Keratinocyte (primary cell): ENCODE measurements at regions not wholly inside any gene's neighbourhood (a gene's known extent, or its start where the extent isn't known, plus 50 kb on each side); places are given as distances from the start of the nearest gene placed in this dataset.

Source experiments
- DNase-seq: peaks from one replicate; pipeline ENCODE4 v3.0.0-alpha.2; 2011; ENCODE audit warnings: low read depth, missing footprints, low spot score
- FAIRE-seq: peaks from 2 replicates; lab custom pipeline; 2011; peaks lifted over from hg19 to GRCh38; lab: Jason Lieb, UNC
- H2AFZ ChIP-seq: 2 replicates; pipeline ENCODE4 v1.6.0; 2012; ENCODE audit warnings: low read length, control low read depth, inconsistent platforms; ENCODE audit not compliant: control insufficient read depth
- H3K27ac ChIP-seq: 2 replicates; pipeline ENCODE4 v1.5.1; 2011; ENCODE audit warnings: low read length; ENCODE audit not compliant: control insufficient read depth, insufficient read depth
- H3K27me3 ChIP-seq: 3 replicates; pipeline ENCODE4 v1.6.0; 2011; ENCODE audit warnings: low read length; ENCODE audit not compliant: control insufficient read depth, insufficient read depth; ENCODE audit errors: extremely low read depth
- H3K36me3 ChIP-seq, 2 experiments: 2 replicates in 1 of 2; 3 replicates in 1 of 2; pipeline ENCODE4 v1.5.1; 2011; ENCODE audit warnings: low read length in 2 of 2, mild to moderate bottlenecking in 1 of 2; ENCODE audit not compliant: control insufficient read depth in 2 of 2, insufficient read depth in 2 of 2; ENCODE audit errors: extremely low read depth in 1 of 2
- H3K4me1 ChIP-seq: 3 replicates; pipeline ENCODE4 v1.5.1; 2011; ENCODE audit warnings: low read length; ENCODE audit not compliant: control insufficient read depth, insufficient read depth; ENCODE audit errors: extremely low read depth
- H3K4me2 ChIP-seq: 3 replicates; pipeline ENCODE4 v1.6.0; 2011; ENCODE audit warnings: low read depth, low read length; ENCODE audit not compliant: control insufficient read depth, insufficient read depth; ENCODE audit errors: extremely low read depth
- H3K4me3 ChIP-seq, 3 experiments: fragments of 200-600 bp in 1 of 3; sonication (generic) in 1 of 3; 2 replicates in 2 of 3; 3 replicates in 1 of 3; pipeline ENCODE4 v1.5.1; 2011 to 2016; ENCODE audit warnings: low read length in 3 of 3, mild to moderate bottlenecking in 3 of 3, control low read depth in 2 of 3, inconsistent platforms in 1 of 3, low read depth in 1 of 3, mixed read lengths in 1 of 3, mixed run types in 1 of 3, moderate library complexity in 1 of 3; ENCODE audit not compliant: control insufficient read depth in 2 of 3, insufficient read depth in 2 of 3; ENCODE audit errors: extremely low read depth in 1 of 3
- H3K79me2 ChIP-seq: 2 replicates; pipeline ENCODE4 v1.6.0; 2012; ENCODE audit warnings: low read length; ENCODE audit not compliant: control insufficient read depth, insufficient read depth
- H3K9ac ChIP-seq: 3 replicates; pipeline ENCODE4 v1.6.0; 2011; ENCODE audit warnings: low read length; ENCODE audit not compliant: control insufficient read depth, insufficient read depth; ENCODE audit errors: extremely low read depth
- H3K9me1 ChIP-seq: 3 replicates; pipeline ENCODE4 v1.6.0; 2011; ENCODE audit warnings: low read length; ENCODE audit not compliant: control insufficient read depth, insufficient read depth; ENCODE audit errors: extremely low read depth
- H3K9me3 ChIP-seq: 2 replicates; pipeline ENCODE4 v1.5.1; 2012; ENCODE audit warnings: low read depth, low read length; ENCODE audit not compliant: control insufficient read depth
- H4K20me1 ChIP-seq: 3 replicates; pipeline ENCODE4 v1.6.0; 2011; ENCODE audit warnings: low read length; ENCODE audit not compliant: control insufficient read depth, insufficient read depth; ENCODE audit errors: extremely low read depth
- CTCF ChIP-seq, 3 experiments: IDR thresholded peaks in 1 of 3; conservative IDR thresholded peaks in 1 of 3; optimal IDR thresholded peaks in 1 of 3; 2 replicates in 2 of 3; 3 replicates in 1 of 3; pipeline versions ENCODE3 to v1.5.1; 2011; ENCODE audit warnings: low read length in 3 of 3, mild to moderate bottlenecking in 3 of 3, moderate library complexity in 2 of 3, control low read depth in 1 of 3, inconsistent platforms in 1 of 3; ENCODE audit not compliant: insufficient read depth in 2 of 3; ENCODE audit errors: extremely low read depth in 1 of 3
- EZH2 ChIP-seq: IDR thresholded peaks from one replicate; pipeline ENCODE4 v1.6.1; 2012; ENCODE audit warnings: inconsistent platforms, mild to moderate bottlenecking, low read length, moderate library complexity
- dilution Hi-C: fragments of 300-500 bp; cut with MboI; formaldehyde crosslinking; loops from one replicate; pipeline ENCODE4 v1.7.0; 2020; ENCODE audit warnings: low sequenced_read_pairs; ENCODE audit not compliant: extremely low pct_ligation_motif_present

DNA sequence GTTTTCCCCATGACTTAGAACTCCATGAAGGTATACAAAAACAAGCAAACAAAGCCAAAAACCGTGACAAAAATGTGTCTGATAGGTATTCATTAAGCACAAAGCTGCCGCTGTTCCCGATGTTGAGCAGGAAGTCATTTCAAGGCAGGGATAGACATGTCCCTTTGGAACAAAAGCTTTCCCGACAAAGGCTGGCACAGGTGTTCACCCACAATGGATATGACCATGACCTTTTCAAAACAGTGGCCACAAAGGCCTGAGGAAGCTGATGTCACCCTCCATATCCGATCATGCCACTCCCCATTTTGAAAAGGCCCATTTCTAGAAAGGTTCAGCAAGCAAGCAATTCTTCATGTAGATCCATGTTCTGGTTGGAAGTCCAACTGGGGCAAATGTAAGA is 279.1 kb downstream of the BTG1 start:
- no peak for FAIRE-seq
- dilution Hi-C loops: no loop called here
- Histone ChIP-seq H3K4me3 (no peak overlapping the region), H3K9me3 (no peaks in the 10 kb centered on the region), H4K20me1 (no peaks in the 10 kb centered on the region), H3K36me3 (no peaks in the 10 kb centered on the region), H3K9me1 (no peaks in the 10 kb centered on the region), H3K4me2 (no peak overlapping the region), H3K27me3 (no peaks in the 10 kb centered on the region), H2AFZ (no peak overlapping the region), H3K9ac (no peak overlapping the region), H3K4me1 (peaks cover 5% of the 10 kb centered on the region), H3K27ac (no peak overlapping the region), H3K79me2 (no peaks in the 10 kb centered on the region)
- DNase-seq: no peak
- TF ChIP-seq EZH2 (no peak), CTCF (optimal IDR thresholded peaks at IDR 0.05 in 1 of 3, IDR thresholded peaks at IDR 0.05 in 1 of 3, conservative IDR thresholded peaks at IDR 0.05 in 1 of 3; ENCODE audit: extremely low read depth in 1 of 3, insufficient read depth in 2 of 3, low read length in 3 of 3) (no peak)

DNA sequence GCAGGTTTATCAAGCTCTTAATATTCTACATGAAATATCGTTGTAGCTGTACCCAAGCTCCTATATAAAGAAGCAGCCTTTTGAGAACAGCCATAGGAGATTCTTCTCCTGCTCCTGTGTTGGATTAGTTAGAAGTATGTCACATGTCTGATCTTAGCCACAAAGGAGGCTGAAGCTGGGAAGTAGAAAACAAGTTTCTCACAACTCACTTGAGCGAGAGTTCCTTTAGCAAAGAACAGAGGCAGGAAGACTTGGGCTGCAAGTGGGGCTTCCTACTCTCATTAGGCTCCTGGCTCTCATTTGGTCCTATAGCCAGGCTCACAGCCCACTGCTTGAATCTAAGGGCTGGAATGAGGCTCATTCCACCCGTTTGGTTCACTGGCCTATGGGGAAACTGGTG is 281.9 kb downstream of the BTG1 start:
- DNase-seq (no peak), FAIRE-seq (no peak)
- H3K79me2 ChIP-seq: no peaks in the 10 kb centered on the region
- H2AFZ ChIP-seq: no peak overlapping the region
- no peak overlapping the region for H3K27ac ChIP-seq
- H3K9ac ChIP-seq: no peak overlapping the region
- H4K20me1 ChIP-seq: no peaks in the 10 kb centered on the region
- no peaks in the 10 kb centered on the region for H3K9me3 ChIP-seq
- no peaks in the 10 kb centered on the region for H3K27me3 ChIP-seq
- no peaks in the 10 kb centered on the region for H3K4me1 ChIP-seq
- dilution Hi-C loops: no loop called here
- TF ChIP-seq CTCF (optimal IDR thresholded peaks at IDR 0.05 in 1 of 3, IDR thresholded peaks at IDR 0.05 in 1 of 3, conservative IDR thresholded peaks at IDR 0.05 in 1 of 3; ENCODE audit: extremely low read depth in 1 of 3, insufficient read depth in 2 of 3, low read length in 3 of 3): no peak
- no peak for TF ChIP-seq EZH2
- no peak overlapping the region for H3K4me3 ChIP-seq
- H3K4me2 ChIP-seq: no peak overlapping the region
- no peaks in the 10 kb centered on the region for H3K36me3 ChIP-seq
- no peaks in the 10 kb centered on the region for H3K9me1 ChIP-seq
